IMR-90 (cell line): ENCODE measurements at regions not wholly inside any gene's neighbourhood (a gene's known extent, or its start where the extent isn't known, plus 50 kb on each side); places are given as distances from the start of the nearest gene placed in this dataset.

ENCODE experiments used
- ATAC-seq: fragments of 200-7000 bp; cut with Tn5 transposase; 2 replicates; pipeline ENCODE4 v1.9.1; 2020; ENCODE audit warnings: low read depth, mild to moderate bottlenecking, moderate library complexity
- BruUV-seq: library from RNA; stranded (reverse); fragments of 400-500 nt; replicated peaks from 2 replicates; lab custom pipeline; 2021; lab: Mats Ljungman, UMichigan
- CTCF ChIA-PET: fragments of 300-600 bp; formaldehyde crosslinking; extraction: SDS; loops from one replicate; lab custom pipeline; 2021; ENCODE audit warnings: antibody characterized with exemption; lab: Yijun Ruan, JAX
- POLR2A ChIA-PET: fragments of 300-600 bp; sonication (Branson Sonifier 250); formaldehyde crosslinking; loops from one replicate; lab custom pipeline; 2022; ENCODE audit warnings: antibody characterized with exemption; ENCODE audit not compliant: unreplicated experiment; lab: Charles Lee
- DNase-seq: peaks from one replicate; pipeline ENCODE4 v3.0.0; 2013
- H2AFZ ChIP-seq: replicated peaks from 2 replicates; pipeline ENCODE3; 2013; ENCODE audit warnings: low read length, mild to moderate bottlenecking; ENCODE audit not compliant: poor library complexity
- H2AK5ac ChIP-seq: 2 replicates; pipeline ENCODE4 v1.6.1; 2013; ENCODE audit warnings: low read depth, low read length, inconsistent platforms
- H2AK9ac ChIP-seq: replicated peaks from 2 replicates; pipeline ENCODE3; 2013; ENCODE audit warnings: mild to moderate bottlenecking, low read depth, low read length, moderate library complexity; ENCODE audit not compliant: poor library complexity
- H2BK120ac ChIP-seq: 2 replicates; pipeline ENCODE4 v1.6.1; 2013; ENCODE audit warnings: low read depth, low read length, inconsistent platforms
- H2BK15ac ChIP-seq: 3 replicates; pipeline ENCODE4 v1.6.1; 2013; ENCODE audit warnings: low read depth, low read length, inconsistent platforms
- H2BK20ac ChIP-seq: 2 replicates; pipeline ENCODE4 v1.6.1; 2013; ENCODE audit warnings: low read depth, mild to moderate bottlenecking, inconsistent platforms, low read length, moderate library complexity
- H2BK5ac ChIP-seq: 2 replicates; pipeline ENCODE4 v1.6.1; 2013; ENCODE audit warnings: mild to moderate bottlenecking, low read depth, low read length, inconsistent platforms; ENCODE audit not compliant: poor library complexity, severe bottlenecking
- H3K14ac ChIP-seq: replicated peaks from 2 replicates; pipeline ENCODE4 v1.6.1; 2013; ENCODE audit warnings: low read depth, low read length, inconsistent platforms
- H3K18ac ChIP-seq: 2 replicates; pipeline ENCODE4 v1.6.1; 2013; ENCODE audit warnings: low read depth, low read length, control low read depth
- H3K23ac ChIP-seq: 2 replicates; pipeline ENCODE4 v1.6.1; 2013; ENCODE audit warnings: low read depth, low read length, inconsistent platforms
- H3K27ac ChIP-seq: 2 replicates; pipeline ENCODE4 v1.5.1; 2013; ENCODE audit warnings: mild to moderate bottlenecking, control low read depth, low read length; ENCODE audit not compliant: insufficient read depth
- H3K27me3 ChIP-seq: 2 replicates; pipeline ENCODE4 v1.6.1; 2013; ENCODE audit warnings: low read length; ENCODE audit not compliant: control insufficient read depth, insufficient read depth
- H3K36me3 ChIP-seq: 2 replicates; pipeline ENCODE4 v1.6.1; 2013; ENCODE audit warnings: low read length, mixed read lengths; ENCODE audit not compliant: control insufficient read depth, insufficient read depth
- H3K4ac ChIP-seq: 2 replicates; pipeline ENCODE4 v1.6.1; 2013; ENCODE audit warnings: low read depth, low read length, inconsistent platforms
- H3K4me1 ChIP-seq: 2 replicates; pipeline ENCODE4 v1.6.1; 2013; ENCODE audit warnings: low read length, mixed read lengths; ENCODE audit not compliant: control insufficient read depth, insufficient read depth
- H3K4me2 ChIP-seq: 2 replicates; pipeline ENCODE4 v1.6.1; 2013; ENCODE audit warnings: low read depth, mild to moderate bottlenecking, control low read depth, low read length, moderate library complexity
- H3K4me3 ChIP-seq: 2 replicates; pipeline ENCODE4 v1.5.1; 2013; ENCODE audit warnings: low read depth, mild to moderate bottlenecking, control low read depth, low read length, moderate library complexity; ENCODE audit not compliant: insufficient read depth
- H3K56ac ChIP-seq: 2 replicates; pipeline ENCODE4 v1.6.1; 2013; ENCODE audit warnings: low read length, inconsistent platforms; ENCODE audit not compliant: insufficient read depth; ENCODE audit errors: extremely low read depth
- H3K79me1 ChIP-seq, 2 experiments: 2 replicates each; pipeline ENCODE4 v1.6.1; 2013; ENCODE audit warnings: low read length in 2 of 2, inconsistent platforms in 1 of 2, low read depth in 1 of 2
- H3K9ac ChIP-seq: 2 replicates; pipeline ENCODE4 v1.6.1; 2013; ENCODE audit warnings: low read depth, low read length, control low read depth
- H3K9me1 ChIP-seq: 2 replicates; pipeline ENCODE4 v1.6.1; 2013; ENCODE audit warnings: low read length, inconsistent platforms; ENCODE audit not compliant: insufficient read depth
- H3K9me3 ChIP-seq: 2 replicates; pipeline ENCODE4 v1.6.1; 2013; ENCODE audit warnings: low read length; ENCODE audit not compliant: control insufficient read depth, insufficient read depth
- H4K20me1 ChIP-seq: 2 replicates; pipeline ENCODE4 v1.6.1; 2013; ENCODE audit warnings: low read length, inconsistent platforms; ENCODE audit not compliant: insufficient read depth
- H4K5ac ChIP-seq: 2 replicates; pipeline ENCODE4 v1.6.1; 2013; ENCODE audit warnings: mild to moderate bottlenecking, low read depth, low read length, control low read depth
- H4K8ac ChIP-seq, 2 experiments: 2 replicates each; pipeline ENCODE4 v1.6.1; 2013; ENCODE audit warnings: low read depth in 2 of 2, low read length in 2 of 2, control low read depth in 1 of 2, inconsistent platforms in 1 of 2
- H4K91ac ChIP-seq: 2 replicates; pipeline ENCODE4 v1.6.1; 2013; ENCODE audit warnings: low read depth, low read length, inconsistent platforms; ENCODE audit not compliant: insufficient read depth
- BHLHE40 ChIP-seq: fragments of 150-350 bp; IDR thresholded peaks from 2 replicates; pipeline ENCODE4 v1.6.1; 2016; ENCODE audit warnings: mild to moderate bottlenecking, low read depth, low read length
- CEBPB ChIP-seq: IDR thresholded peaks from 2 replicates; pipeline ENCODE4 v1.6.1; 2012; ENCODE audit warnings: low read depth, low read length, improper control_type of control experiment
- CHD1 ChIP-seq: IDR thresholded peaks from 2 replicates; pipeline ENCODE4 v1.6.1; 2012; ENCODE audit warnings: low read depth, low read length, improper control_type of control experiment
- CTCF ChIP-seq: conservative IDR thresholded peaks from 2 replicates; pipeline ENCODE4 v1.5.1; 2012; ENCODE audit warnings: mild to moderate bottlenecking, low read depth, low read length, improper control_type of control experiment
- ELK1 ChIP-seq: fragments of 150-350 bp; IDR thresholded peaks from 2 replicates; pipeline ENCODE4 v1.6.1; 2016; ENCODE audit warnings: low read depth, mild to moderate bottlenecking, low read length, moderate library complexity, borderline replicate concordance
- FOS ChIP-seq: fragments of 150-350 bp; IDR thresholded peaks from 2 replicates; pipeline ENCODE4 v1.6.1; 2016; ENCODE audit warnings: low read depth, low read length
- MAFK ChIP-seq: IDR thresholded peaks from 2 replicates; pipeline ENCODE4 v1.6.1; 2012; ENCODE audit warnings: low read depth, low read length, improper control_type of control experiment
- MAZ ChIP-seq: IDR thresholded peaks from 2 replicates; pipeline ENCODE4 v1.6.1; 2012; ENCODE audit warnings: low read depth, mild to moderate bottlenecking, low read length, improper control_type of control experiment, moderate library complexity, borderline replicate concordance
- MXI1 ChIP-seq: IDR thresholded peaks from 2 replicates; pipeline ENCODE4 v1.6.1; 2012; ENCODE audit warnings: low read depth, mild to moderate bottlenecking, low read length, moderate library complexity, borderline replicate concordance
- NFE2L2 ChIP-seq: fragments of 150-350 bp; IDR thresholded peaks from 2 replicates; pipeline ENCODE4 v1.6.1; 2016; ENCODE audit warnings: low read depth, mild to moderate bottlenecking, low read length
- POLR2A ChIP-seq: IDR thresholded peaks from 2 replicates; pipeline ENCODE4 v1.6.1; 2012; ENCODE audit warnings: mild to moderate bottlenecking, low read depth, low read length
- RAD21 ChIP-seq: IDR thresholded peaks from 2 replicates; pipeline ENCODE4 v1.6.1; 2012; ENCODE audit warnings: low read length, improper control_type of control experiment
- RCOR1 ChIP-seq: IDR thresholded peaks from 2 replicates; pipeline ENCODE4 v1.6.1; 2012; ENCODE audit warnings: mild to moderate bottlenecking, low read length, improper control_type of control experiment; ENCODE audit not compliant: insufficient replicate concordance
- RFX5 ChIP-seq: IDR thresholded peaks from 2 replicates; pipeline ENCODE4 v1.8.0; 2012; ENCODE audit warnings: low read depth, mild to moderate bottlenecking, low read length, moderate library complexity
- SMC3 ChIP-seq: fragments of 150-350 bp; IDR thresholded peaks from 2 replicates; pipeline ENCODE4 v1.6.1; 2016; ENCODE audit warnings: low read depth, mild to moderate bottlenecking, antibody characterized with exemption, low read length, moderate library complexity
- USF2 ChIP-seq: fragments of 150-350 bp; IDR thresholded peaks from 2 replicates; pipeline ENCODE4 v1.6.1; 2017; ENCODE audit warnings: mild to moderate bottlenecking, antibody characterized with exemption, low read length, low read depth
- WGBS, 2 experiments: methylation state at CpG; one replicate each; pipeline versions ENCODE4 v1.1.5 to v1.1.7; 2013; ENCODE audit warnings: missing lambda C conversion rate in 2 of 2; ENCODE audit not compliant: insufficient read length in 1 of 2; ENCODE audit errors: extremely low coverage in 2 of 2; 5-methylcytosine and 5-hydroxymethylcytosine counted together
- dilution Hi-C: fragments of 300-500 bp; cut with HindIII; formaldehyde crosslinking; loops from one replicate; pipeline ENCODE4 v1.14.3; 2018; ENCODE audit warnings: low sequenced_read_pairs; ENCODE audit not compliant: unreplicated experiment
- in situ Hi-C: fragments of 300-500 bp; cut with MboI; formaldehyde crosslinking; loops from 3 replicates; pipeline ENCODE4 v1.14.3; 2019; ENCODE audit warnings: low sequenced_read_pairs, inconsistent platforms, mixed read lengths
- intact Hi-C: fragments of 100-400 bp; cut with micrococcal nuclease; formaldehyde crosslinking; loops from 2 replicates; pipeline ENCODE4 v1.10.0; 2022

- in situ Hi-C loops, result no loop called here
- dilution Hi-C loops, result no loop called here
- CTCF ChIA-PET, result no interaction called here
Observed at GRCh38 chr6:15809367-15809766, 146.5 kb upstream of the DTNBP1 start.

More at GRCh38 chr6:15809367-15809766, 146.5 kb upstream of the DTNBP1 start:
- Histone ChIP-seq H3K36me3 (no peaks in the 10 kb centered on the region), H3K9ac (no peak overlapping the region), H3K4me1 (no peaks in the 10 kb centered on the region), H2BK5ac (no peak overlapping the region), H3K27ac (no peak overlapping the region), H3K23ac (no peak overlapping the region), H2AFZ (no peak overlapping the region), H4K91ac (no peak overlapping the region), H3K18ac (no peak overlapping the region), H2AK9ac (no peak overlapping the region), H4K8ac (no peak overlapping the region), H2AK5ac (no peak overlapping the region), H4K20me1 (no peaks in the 10 kb centered on the region), H3K56ac (no peak overlapping the region), H3K14ac (no peak overlapping the region), H2BK15ac (no peak overlapping the region), H3K4ac (no peak overlapping the region), H4K5ac (no peak overlapping the region), H3K4me2 (no peak overlapping the region), H3K27me3 (peaks cover 2% of the 10 kb centered on the region), H3K9me1 (no peaks in the 10 kb centered on the region), H3K9me3 (no peaks in the 10 kb centered on the region), H2BK20ac (no peak overlapping the region), H3K4me3 (no peak overlapping the region), H2BK120ac (no peak overlapping the region), H3K79me1 (no peaks in the 10 kb centered on the region)
- TF ChIP-seq CTCF (no peak), MXI1 (no peak), MAZ (no peak), FOS (no peak), CHD1 (no peak), BHLHE40 (no peak), RAD21 (no peak), RFX5 (no peak), ELK1 (no peak), SMC3 (no peak), MAFK (no peak), POLR2A (no peak), CEBPB (no peak), RCOR1 (no peak), USF2 (no peak), NFE2L2 (no peak)
- DNase-seq, result no peak
- POLR2A ChIA-PET, result no interaction called here
- WGBS, 2 experiments, result no CpG with 5 or more reads among the region's 2 CpGs
- no TSS peak for BruUV-seq
- no peak for ATAC-seq
- intact Hi-C loops, result no loop called here
